HEK293 (cell line): ENCODE measurements at regions not wholly inside any gene's neighbourhood (a gene's known extent, or its start where the extent isn't known, plus 50 kb on each side); places are given as distances from the start of the nearest gene placed in this dataset.

Experiments
- BCL6B ChIP-seq: fragments of 450-650 bp; formaldehyde crosslinking; IDR thresholded peaks from 2 replicates; pipeline ENCODE4 v1.5.1; 2017; ENCODE audit warnings: missing biosample characterization, missing genetic modification characterization
- CTCF ChIP-seq: fragments of 450-650 bp; formaldehyde crosslinking; IDR thresholded peaks from 2 replicates; pipeline ENCODE4 v1.5.1; 2016; ENCODE audit warnings: missing biosample characterization, missing genetic modification characterization
- KLF17 ChIP-seq: fragments of 450-650 bp; formaldehyde crosslinking; IDR thresholded peaks from 2 replicates; pipeline ENCODE4 v1.5.1; 2016; ENCODE audit warnings: missing biosample characterization, missing genetic modification characterization
- YY1 ChIP-seq: fragments of 450-650 bp; formaldehyde crosslinking; IDR thresholded peaks from 2 replicates; pipeline ENCODE4 v1.5.1; 2018; ENCODE audit warnings: missing biosample characterization, missing genetic modification characterization
- ZNF23 ChIP-seq: fragments of 450-650 bp; formaldehyde crosslinking; IDR thresholded peaks from 2 replicates; pipeline ENCODE4 v1.5.1; 2016; ENCODE audit warnings: missing biosample characterization, missing genetic modification characterization, borderline replicate concordance
- ZNF248 ChIP-seq: fragments of 450-650 bp; formaldehyde crosslinking; IDR thresholded peaks from 2 replicates; pipeline ENCODE4 v1.5.1; 2017; ENCODE audit warnings: missing biosample characterization, missing genetic modification characterization
- ZNF660 ChIP-seq: fragments of 450-650 bp; IDR thresholded peaks from 2 replicates; pipeline ENCODE4 v1.5.1; 2018; ENCODE audit warnings: missing biosample characterization, mild to moderate bottlenecking, missing genetic modification characterization
- ZNF777 ChIP-seq: fragments of 450-650 bp; formaldehyde crosslinking; IDR thresholded peaks from 2 replicates; pipeline ENCODE4 v1.5.1; 2017; ENCODE audit warnings: missing biosample characterization, missing genetic modification characterization, borderline replicate concordance

GRCh38 chr6:103018426-103018825 is 1624.9 kb downstream of the GRIK2 start:
- TF ChIP-seq CTCF (tag by site-specific recombination) (no peak), ZNF777 (tag by site-specific recombination) (no peak), YY1 (tag by site-specific recombination) (no peak), KLF17 (no peak), ZNF248 (tag by site-specific recombination) (no peak), BCL6B (tag by site-specific recombination) (no peak), ZNF23 (tag by site-specific recombination) (no peak), ZNF660 (tag by site-specific recombination) (no peak)
